ENCODE measurements at regions not wholly inside any gene's neighbourhood (a gene's known extent, or its start where the extent isn't known, plus 50 kb on each side); places are given as distances from the start of the nearest gene placed in this dataset.
"Not testable (repeated sequence)": the region's sequence is repeated elsewhere in the genome, so short reads cannot be mapped to it uniquely, and the experiment has no call there.

DNA sequence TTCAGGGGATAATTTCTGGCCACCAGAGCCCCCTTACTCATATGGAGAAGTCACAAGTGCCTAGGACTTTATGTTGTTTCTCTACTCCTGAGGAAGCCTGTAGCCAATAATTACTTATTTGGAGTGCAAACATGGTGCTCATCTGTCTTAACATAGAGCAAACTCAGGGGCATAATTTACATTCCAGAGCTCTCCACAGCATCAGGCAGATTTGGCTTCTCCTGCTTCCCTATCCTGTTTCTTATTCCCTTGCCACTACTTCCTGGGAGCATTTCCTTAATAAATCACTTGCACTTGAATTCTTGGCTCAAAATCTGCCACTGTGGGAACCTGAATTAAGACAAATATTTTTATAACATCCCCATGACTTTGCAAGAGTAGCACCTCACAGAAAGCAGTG, 960.9 kb downstream of the SOCS6 start:
- DNase-seq (ENCODE audit: low read depth in 2 of 2) = no peak

DNA sequence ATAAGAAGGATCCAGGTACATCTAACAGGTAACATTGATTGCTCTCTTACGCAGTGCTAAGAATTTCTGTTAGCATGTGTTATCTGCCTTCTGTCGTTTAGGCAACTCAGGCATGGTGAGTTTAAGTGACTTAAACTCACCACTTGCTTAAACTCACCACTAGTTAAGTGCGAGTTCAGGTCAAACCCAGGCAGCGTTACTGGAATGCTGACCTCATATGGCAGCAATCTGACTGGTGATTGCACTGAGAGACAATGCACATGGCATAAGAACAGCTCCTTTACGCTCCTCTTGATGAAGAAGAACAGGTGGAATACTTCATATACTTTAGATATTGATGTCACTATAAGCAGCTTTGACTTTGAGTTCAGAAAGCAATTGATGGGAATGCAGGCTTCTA, 954.1 kb downstream of the SOCS6 start:
- DNase-seq (ENCODE audit: low read depth in 2 of 2) = no peak

- no peak for DNase-seq (ENCODE audit: low read depth in 2 of 2)
These were observed 950.3 kb downstream of the SOCS6 start for GRCh38 chr18:71238974-71239624.

DNA sequence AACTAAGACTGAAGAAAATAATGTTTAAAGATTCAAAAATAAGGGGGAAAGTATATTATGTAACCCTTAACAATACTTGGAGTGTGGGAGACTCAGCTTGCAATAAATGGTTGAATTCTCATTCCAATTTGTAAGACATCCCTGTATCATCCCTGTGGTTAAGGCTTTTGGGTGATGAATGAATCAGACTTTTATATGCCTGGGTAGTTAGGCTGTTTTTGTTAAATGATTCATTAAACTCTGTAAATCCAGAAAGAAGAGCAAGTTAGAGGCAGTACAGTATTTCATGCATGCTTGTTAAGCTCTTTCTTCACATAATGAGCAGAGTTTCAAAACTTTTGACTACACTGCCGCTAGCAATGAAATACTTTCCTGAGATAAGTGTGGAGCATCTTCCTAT, 948.8 kb downstream of the SOCS6 start:
- no peak for DNase-seq (ENCODE audit: low read depth in 2 of 2)

DNA sequence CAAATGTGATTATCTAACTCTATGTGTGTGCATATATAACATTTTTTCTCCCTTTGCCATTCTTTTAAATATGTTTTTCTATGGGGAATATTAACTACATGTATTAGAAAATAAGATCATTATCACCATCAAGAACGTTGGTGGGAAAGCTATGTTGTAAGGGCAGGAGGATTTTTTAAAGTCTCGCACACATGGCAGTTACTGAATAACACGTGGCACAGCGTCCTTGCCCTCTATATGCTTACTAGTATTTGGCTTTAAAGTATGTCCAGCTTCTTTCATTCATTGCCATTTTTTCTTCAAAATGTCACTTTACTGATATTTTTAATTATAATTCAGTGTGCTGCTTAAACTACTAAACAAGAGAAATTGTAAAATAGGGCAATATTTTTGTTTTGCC, 944.3 kb downstream of the SOCS6 start:
- DNase-seq (ENCODE audit: low read depth in 2 of 2) = no peak

- no peak for DNase-seq (ENCODE audit: low read depth in 2 of 2)
These were observed 934.6 kb downstream of the SOCS6 start for GRCh38 chr18:71223486-71223885.

DNA sequence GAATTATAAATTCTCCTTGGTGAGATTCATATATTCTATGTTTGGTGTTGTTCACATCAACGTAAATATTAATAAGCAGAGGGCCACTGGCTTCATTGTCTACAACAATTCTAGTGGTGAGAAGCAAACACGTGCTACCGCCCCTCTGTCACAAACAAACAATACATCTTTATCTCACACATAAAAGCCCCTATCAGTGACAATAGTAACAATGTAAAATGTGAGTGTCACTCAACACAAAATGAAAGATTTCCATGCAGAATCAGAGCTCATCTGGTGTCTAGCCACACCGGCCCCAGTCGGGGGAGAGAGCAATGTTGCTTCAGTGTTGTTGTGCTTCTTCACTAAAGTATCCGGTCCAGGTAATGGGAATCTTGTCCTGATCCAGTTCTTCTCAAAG, 932.6 kb downstream of the SOCS6 start:
- no peak for DNase-seq (ENCODE audit: low read depth in 2 of 2)

GRCh38 chr18:71212739-71213138, 923.9 kb downstream of the SOCS6 start:
- not testable (repeated sequence) for DNase-seq (ENCODE audit: low read depth in 2 of 2)

DNA sequence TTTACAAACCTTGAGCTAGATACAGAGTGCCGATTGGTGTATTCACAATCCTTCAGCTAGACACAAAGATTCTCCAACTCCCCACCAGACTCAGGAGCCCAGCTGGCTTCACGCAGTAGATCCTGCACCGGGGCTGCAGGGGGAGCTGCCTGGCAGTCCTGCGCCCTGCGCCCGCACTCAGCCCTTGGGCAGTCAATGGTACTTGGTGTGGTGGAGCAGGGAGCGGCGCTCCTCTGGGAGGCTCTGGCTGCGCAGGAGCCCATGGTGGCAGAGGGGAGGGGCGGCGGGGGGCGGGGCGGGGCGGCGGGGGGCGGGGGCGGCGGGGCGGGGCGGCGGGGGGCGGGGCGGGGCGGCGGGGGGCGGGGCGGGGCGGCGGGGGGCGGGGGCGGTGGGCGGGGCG, 923.4 kb downstream of the SOCS6 start:
- DNase-seq (ENCODE audit: low read depth in 2 of 2) = no peak

GRCh38 chr18:71209944-71210343, 921.1 kb downstream of the SOCS6 start:
- DNase-seq (ENCODE audit: low read depth in 2 of 2) = no peak

GRCh38 chr18:71194438-71194837, 905.6 kb downstream of the SOCS6 start:
- DNase-seq (ENCODE audit: low read depth in 2 of 2) = no peak

DNA sequence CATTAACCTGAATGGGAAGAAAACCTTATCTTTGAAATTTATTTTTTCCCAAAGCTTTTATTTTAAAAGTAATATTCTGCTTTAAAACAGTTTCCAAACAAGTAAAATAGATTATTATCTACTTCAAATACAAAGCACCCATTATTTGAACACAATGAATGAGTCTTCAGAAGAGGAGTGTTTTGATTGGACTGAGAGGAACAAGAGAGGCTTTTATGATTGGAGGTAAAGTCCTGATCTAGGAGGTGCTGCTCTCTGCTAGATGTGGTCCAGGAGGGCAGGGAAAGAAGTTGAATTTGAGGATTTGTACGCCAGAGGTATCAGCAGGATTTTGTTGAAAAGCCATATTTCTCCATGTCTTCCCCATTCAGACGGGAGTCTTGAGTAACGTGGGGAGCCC, 900.7 kb downstream of the SOCS6 start:
- DNase-seq (ENCODE audit: low read depth in 2 of 2) = no peak

- DNase-seq (ENCODE audit: low read depth in 2 of 2) = no peak
These were observed 879.8 kb downstream of the SOCS6 start for GRCh38 chr18:71168557-71169145.

DNA sequence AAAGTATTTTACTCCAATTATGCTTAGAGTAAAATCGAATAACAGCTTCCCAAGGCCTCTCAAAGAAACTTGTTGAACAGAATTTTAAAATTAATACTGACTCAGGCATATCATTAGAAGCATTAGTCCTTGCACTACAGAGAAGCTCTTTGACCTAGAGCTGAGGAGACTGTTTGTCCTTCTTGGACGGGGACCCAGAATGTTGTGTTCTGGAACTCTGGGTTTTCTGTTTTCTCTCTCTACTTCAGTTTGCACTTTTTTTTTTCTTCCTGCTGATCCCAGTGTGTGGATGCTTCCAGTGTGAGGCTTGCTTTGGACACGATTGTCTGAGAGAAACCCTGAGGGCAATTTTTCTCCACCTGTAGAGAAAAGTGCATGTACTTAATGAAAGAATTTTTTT, 847.6 kb downstream of the SOCS6 start:
- no peak for DNase-seq (ENCODE audit: low read depth in 2 of 2)

DNA sequence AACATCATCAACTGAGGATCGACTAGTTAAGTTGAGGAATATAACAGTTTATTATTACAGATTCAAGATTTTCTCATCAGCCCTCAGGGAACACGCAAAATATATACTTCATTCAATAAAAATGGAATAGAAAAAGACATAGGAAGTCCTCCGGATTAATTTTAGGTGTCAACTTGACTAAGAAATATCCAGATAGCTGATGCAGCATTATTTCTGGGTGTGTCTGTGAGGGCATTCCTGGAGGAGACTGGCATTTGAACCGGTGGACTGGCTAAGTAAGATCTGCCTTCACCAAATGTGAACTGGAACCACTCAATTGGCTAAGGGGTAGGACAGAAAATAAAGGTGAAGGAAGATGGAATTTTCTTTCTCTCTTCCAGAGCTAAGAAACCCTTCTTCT, 845.3 kb downstream of the SOCS6 start:
- no peak for DNase-seq (ENCODE audit: low read depth in 2 of 2)

GRCh38 chr18:71131918-71132317, 843.1 kb downstream of the SOCS6 start:
- DNase-seq (ENCODE audit: low read depth in 2 of 2) = no peak

DNA sequence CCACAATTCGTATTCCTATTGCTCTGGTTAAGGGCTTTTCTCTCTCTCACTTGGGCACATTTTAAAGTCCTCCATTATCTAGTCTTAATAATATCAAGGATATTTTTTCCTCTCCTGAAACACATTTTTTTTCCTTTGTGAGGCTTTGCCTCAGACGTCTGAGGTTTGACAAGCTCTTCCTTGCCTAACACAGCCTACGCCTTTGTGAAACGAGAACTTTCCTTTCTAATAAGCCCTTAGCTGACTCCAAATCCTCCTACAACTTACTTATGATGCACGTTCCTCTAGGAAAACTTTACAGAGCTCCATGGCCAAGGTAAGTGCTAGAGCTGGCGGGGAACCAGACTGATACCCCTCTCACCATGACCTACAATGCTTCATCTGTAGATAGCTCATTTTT, 841.5 kb downstream of the SOCS6 start:
- no peak for DNase-seq (ENCODE audit: low read depth in 2 of 2)

DNA sequence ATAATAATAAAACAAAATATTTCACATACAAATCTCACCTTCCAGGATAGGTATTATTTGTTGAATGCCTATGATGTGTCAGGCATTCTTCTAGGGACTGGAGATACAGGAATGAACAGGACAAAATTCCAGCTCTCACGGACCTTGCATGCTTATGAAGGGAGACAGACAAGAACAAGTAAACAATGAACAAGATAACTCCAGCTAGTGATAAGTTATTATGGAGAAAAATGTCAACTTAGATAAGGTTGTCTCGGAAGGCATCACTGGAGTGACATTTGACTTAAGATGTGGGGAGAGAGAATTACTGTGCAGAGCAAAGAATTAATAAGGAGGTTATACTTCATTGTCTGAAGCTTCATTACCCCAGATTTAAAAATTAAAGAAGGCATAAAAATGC, 836.7 kb downstream of the SOCS6 start:
- no peak for DNase-seq (ENCODE audit: low read depth in 2 of 2)

GRCh38 chr18:71116535-71116934, 827.7 kb downstream of the SOCS6 start:
- no peak for DNase-seq (ENCODE audit: low read depth in 2 of 2)

DNA sequence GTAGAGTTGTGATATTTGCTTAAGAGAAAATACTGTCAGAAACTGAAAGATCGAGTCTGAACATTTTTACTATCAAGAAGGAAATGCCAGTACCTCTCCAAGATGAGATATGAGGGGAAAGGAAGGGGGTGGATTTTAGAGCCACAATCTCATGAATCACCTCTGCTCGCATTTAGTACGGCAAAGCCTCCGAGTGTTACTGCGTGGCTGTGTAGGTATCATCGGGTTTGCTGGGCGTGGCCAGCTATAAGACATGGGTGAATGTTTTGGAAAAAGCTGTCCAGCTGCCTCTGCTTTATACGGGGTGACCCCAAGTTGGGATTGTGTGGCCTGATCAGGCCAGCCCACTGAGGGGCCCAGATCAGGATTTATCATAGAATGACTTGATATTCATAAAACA, 826.4 kb downstream of the SOCS6 start:
- no peak for DNase-seq (ENCODE audit: low read depth in 2 of 2)

DNA sequence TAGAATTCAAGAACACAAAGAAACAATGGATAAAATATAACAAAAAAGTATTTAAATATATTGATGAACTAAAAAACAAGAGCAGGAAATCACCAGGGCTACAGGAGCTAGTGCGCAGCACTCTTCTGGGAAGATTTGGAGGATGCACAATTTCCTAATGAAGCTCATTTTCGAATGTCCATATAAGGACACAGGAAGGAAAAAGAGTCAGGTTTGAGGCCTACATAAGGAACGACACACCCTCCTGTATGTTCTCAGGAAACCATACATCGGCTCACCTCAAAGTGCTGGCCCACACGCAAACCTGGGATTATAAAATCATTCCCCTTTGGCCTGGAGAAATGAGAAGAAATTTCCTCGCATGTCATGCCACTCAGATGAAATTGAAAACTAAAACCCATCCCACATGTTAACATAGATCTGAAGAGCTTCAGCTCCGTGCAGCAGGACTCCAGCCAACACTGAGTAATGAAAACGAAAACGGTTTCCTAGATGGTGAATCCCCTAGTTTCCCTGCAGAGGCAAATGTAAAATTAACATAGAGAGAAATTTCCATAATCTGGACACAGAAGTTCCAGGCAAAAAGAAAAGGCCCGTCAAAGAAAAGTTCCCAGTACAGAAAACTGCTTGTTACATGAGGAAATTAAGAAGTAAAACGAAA, 825.8 kb downstream of the SOCS6 start:
- no peak for DNase-seq (ENCODE audit: low read depth in 2 of 2)

- DNase-seq (ENCODE audit: low read depth in 2 of 2) = no peak
These were observed 818.4 kb downstream of the SOCS6 start for GRCh38 chr18:71107244-71107643.

DNA sequence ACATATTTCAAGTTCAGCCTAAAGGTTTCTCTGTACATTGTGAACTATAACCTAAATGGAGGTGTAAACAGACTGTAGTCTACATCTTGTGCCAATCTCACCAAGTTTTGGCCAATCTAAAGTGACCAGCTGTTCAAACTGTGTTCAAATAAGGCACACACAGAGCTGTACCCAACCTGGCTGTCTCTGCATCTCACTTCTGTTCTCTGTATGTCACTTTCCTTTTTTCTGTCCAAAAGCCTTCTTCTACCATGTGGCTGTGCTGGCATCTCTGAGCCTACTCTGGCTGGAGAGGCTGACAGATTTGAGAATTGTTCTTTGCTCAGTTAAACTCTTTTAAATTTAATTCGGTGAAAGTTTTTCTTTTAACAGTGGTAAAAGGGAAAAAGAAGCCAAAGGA, 817.9 kb downstream of the SOCS6 start:
- no peak for DNase-seq (ENCODE audit: low read depth in 2 of 2)
